H1 (cell line): ENCODE measurements at regions not wholly inside any gene's neighbourhood (a gene's known extent, or its start where the extent isn't known, plus 50 kb on each side); places are given as distances from the start of the nearest gene placed in this dataset.

Experiments used
- BCL11A ChIP-seq, 2 experiments: IDR thresholded peaks; one replicate each; pipeline ENCODE4 v1.6.1; 2011; ENCODE audit warnings: low read depth in 2 of 2, low read length in 2 of 2, mild to moderate bottlenecking in 2 of 2
- RAD21 ChIP-seq, 2 experiments: IDR thresholded peaks in 1 of 2; conservative IDR thresholded peaks in 1 of 2; 2 replicates each; pipeline ENCODE4 v1.6.1; 2011; ENCODE audit warnings: low read depth in 2 of 2, low read length in 2 of 2, improper control_type of control experiment in 1 of 2, inconsistent platforms in 1 of 2, mild to moderate bottlenecking in 1 of 2, moderate library complexity in 1 of 2

- TF ChIP-seq RAD21 (IDR thresholded peaks at IDR 0.05 in 1 of 2, conservative IDR thresholded peaks at IDR 0.05 in 1 of 2; ENCODE audit: low read depth in 2 of 2, low read length in 2 of 2): no peak
- no peak for TF ChIP-seq BCL11A (IDR thresholded peaks at IDR 0.05; ENCODE audit: low read depth in 2 of 2, low read length in 2 of 2)
Measured at GRCh38 chr5:23007762-23008161, 154.6 kb upstream of the CDH12 start (continued).
